ENCODE measurements at regions not wholly inside any gene's neighbourhood (a gene's known extent, or its start where the extent isn't known, plus 50 kb on each side); places are given as distances from the start of the nearest gene placed in this dataset.

GRCh38 chr4:178271386-178271785 lies 829.1 kb upstream of the AGA start:
- Mint-ChIP-seq H3K27me3 (ENCODE audit: low read depth) (no peaks in the 10 kb centered on the region), H3K9me3 (no peaks in the 10 kb centered on the region), H3K4me3 (no peak overlapping the region), H3K36me3 (ENCODE audit: low read depth) (no peaks in the 10 kb centered on the region), H3K4me1 (no peaks in the 10 kb centered on the region), H3K27ac (no peak overlapping the region)
- no peak for TF ChIP-seq CTCF (IDR thresholded peaks at IDR 0.05; ENCODE audit: unreplicated experiment in 3 of 3)

- no peak overlapping the region for H3K27ac Mint-ChIP-seq
- no peaks in the 10 kb centered on the region for H3K4me1 Mint-ChIP-seq
- no peaks in the 10 kb centered on the region for H3K9me3 Mint-ChIP-seq
- no peak overlapping the region for H3K4me3 Mint-ChIP-seq
- no peak for TF ChIP-seq CTCF (IDR thresholded peaks at IDR 0.05; ENCODE audit: unreplicated experiment in 3 of 3)
- no peaks in the 10 kb centered on the region for H3K36me3 Mint-ChIP-seq (ENCODE audit: low read depth)
- H3K27me3 Mint-ChIP-seq (ENCODE audit: low read depth): no peaks in the 10 kb centered on the region
These were observed 830.9 kb upstream of the AGA start for GRCh38 chr4:178273168-178273567.

- no peak for TF ChIP-seq CTCF (IDR thresholded peaks at IDR 0.05; ENCODE audit: unreplicated experiment in 3 of 3)
- Mint-ChIP-seq H3K9me3 (no peaks in the 10 kb centered on the region), H3K36me3 (ENCODE audit: low read depth) (no peaks in the 10 kb centered on the region)
These were observed 833.6 kb upstream of the AGA start for GRCh38 chr4:178275671-178276360.

GRCh38 chr4:178280362-178280761 lies 838.1 kb upstream of the AGA start:
- H3K27me3 Mint-ChIP-seq (ENCODE audit: low read depth): no peaks in the 10 kb centered on the region
- no peak overlapping the region for H3K4me3 Mint-ChIP-seq
- H3K9me3 Mint-ChIP-seq: no peaks in the 10 kb centered on the region
- no peaks in the 10 kb centered on the region for H3K36me3 Mint-ChIP-seq (ENCODE audit: low read depth)
- H3K4me1 Mint-ChIP-seq: peaks cover 6% of the 10 kb centered on the region
- no peak overlapping the region for H3K27ac Mint-ChIP-seq
- TF ChIP-seq CTCF (IDR thresholded peaks at IDR 0.05; ENCODE audit: unreplicated experiment in 3 of 3): no peak

More at GRCh38 chr4:178275671-178276360, 833.6 kb upstream of the AGA start:
- H3K4me1 Mint-ChIP-seq: peaks cover 6% of the 10 kb centered on the region
- H3K4me3 Mint-ChIP-seq: no peak overlapping the region
- H3K27ac Mint-ChIP-seq: no peak overlapping the region
- H3K27me3 Mint-ChIP-seq (ENCODE audit: low read depth): no peaks in the 10 kb centered on the region

GRCh38 chr4:178288462-178288861 lies 846.2 kb upstream of the AGA start:
- Mint-ChIP-seq H3K27me3 (ENCODE audit: low read depth) (no peaks in the 10 kb centered on the region), H3K9me3 (peaks cover 2% of the 10 kb centered on the region), H3K36me3 (ENCODE audit: low read depth) (no peaks in the 10 kb centered on the region), H3K4me1 (no peaks in the 10 kb centered on the region), H3K27ac (no peak overlapping the region), H3K4me3 (no peak overlapping the region)
- no peak for TF ChIP-seq CTCF (IDR thresholded peaks at IDR 0.05; ENCODE audit: unreplicated experiment in 3 of 3)

- TF ChIP-seq CTCF (IDR thresholded peaks at IDR 0.05; ENCODE audit: unreplicated experiment in 3 of 3): no peak
- Mint-ChIP-seq H3K9me3 (peaks cover 2% of the 10 kb centered on the region), H3K27me3 (ENCODE audit: low read depth) (no peaks in the 10 kb centered on the region), H3K27ac (no peak overlapping the region), H3K4me1 (no peaks in the 10 kb centered on the region), H3K36me3 (ENCODE audit: low read depth) (no peaks in the 10 kb centered on the region), H3K4me3 (no peak overlapping the region)
These were observed 851.4 kb upstream of the AGA start for GRCh38 chr4:178293601-178294000.
